NCI-H524 treated with DMSO at 0.1 percent for 48 hours (cell line): ENCODE measurements at regions not wholly inside any gene's neighbourhood (a gene's known extent, or its start where the extent isn't known, plus 50 kb on each side); places are given as distances from the start of the nearest gene placed in this dataset.

Source experiments
- DNase-seq: peaks from one replicate; lab custom pipeline; 2025; lab: John Stamatoyannopoulos, UW

GRCh38 chr1:115204513-115204912 lies 115.2 kb upstream of the TSPAN2 start:
- no peak for DNase-seq

- DNase-seq: no peak
Measured at GRCh38 chr1:115203287-115203686, 114.0 kb upstream of the TSPAN2 start.

- DNase-seq: no peak
Measured at GRCh38 chr1:115201598-115201997, 112.3 kb upstream of the TSPAN2 start.

- no peak for DNase-seq
Measured at GRCh38 chr1:115199416-115200132, 110.3 kb upstream of the TSPAN2 start.

- DNase-seq: no peak
Measured at GRCh38 chr1:115198938-115199337, 109.6 kb upstream of the TSPAN2 start.

GRCh38 chr1:115196296-115196695 lies 107.0 kb upstream of the TSPAN2 start:
- DNase-seq: no peak

- no peak for DNase-seq
Measured at GRCh38 chr1:115194506-115194905, 105.2 kb upstream of the TSPAN2 start.

- no peak for DNase-seq
Measured at GRCh38 chr1:115193046-115193828, 103.9 kb upstream of the TSPAN2 start.

GRCh38 chr1:115192200-115192767 lies 103.0 kb upstream of the TSPAN2 start:
- no peak for DNase-seq

- DNase-seq: no peak
Measured at GRCh38 chr1:115191691-115192090, 102.4 kb upstream of the TSPAN2 start.

GRCh38 chr1:115190540-115191170 lies 101.4 kb upstream of the TSPAN2 start:
- DNase-seq: no peak

GRCh38 chr1:115189814-115190539 lies 100.7 kb upstream of the TSPAN2 start:
- no peak for DNase-seq

GRCh38 chr1:115188680-115189395 lies 99.5 kb upstream of the TSPAN2 start:
- no peak for DNase-seq

- DNase-seq: no peak
Measured at GRCh38 chr1:115186711-115187265, 97.5 kb upstream of the TSPAN2 start.

GRCh38 chr1:115185336-115185735 lies 96.0 kb upstream of the TSPAN2 start:
- DNase-seq: no peak

GRCh38 chr1:115184951-115185331 lies 95.6 kb upstream of the TSPAN2 start:
- no peak for DNase-seq

- DNase-seq: no peak
Measured at GRCh38 chr1:115184260-115184950, 95.1 kb upstream of the TSPAN2 start.

GRCh38 chr1:115183721-115184259 lies 94.5 kb upstream of the TSPAN2 start:
- no peak for DNase-seq

GRCh38 chr1:115183158-115183557 lies 93.9 kb upstream of the TSPAN2 start:
- DNase-seq: no peak
